ENCODE measurements at regions not wholly inside any gene's neighbourhood (a gene's known extent, or its start where the extent isn't known, plus 50 kb on each side); places are given as distances from the start of the nearest gene placed in this dataset.

DNA sequence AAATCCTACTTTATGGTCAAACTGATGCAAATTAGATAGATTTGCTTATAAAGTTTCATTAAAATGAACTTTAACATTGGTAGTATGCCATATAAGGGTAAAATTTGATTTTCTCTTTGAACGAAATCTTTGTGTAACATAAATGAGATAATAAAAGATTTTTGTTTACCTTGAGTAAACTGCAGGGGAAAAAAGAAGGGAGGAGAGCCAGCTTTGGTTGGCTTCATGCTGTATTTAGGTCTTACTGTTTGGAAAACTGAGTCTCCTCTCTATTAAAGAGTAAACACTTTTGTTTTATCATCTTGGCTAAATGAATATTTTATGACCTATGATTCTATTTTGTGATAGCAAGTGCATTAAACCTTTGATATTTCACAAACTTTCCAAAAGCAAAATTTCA lies 267.6 kb downstream of the IPO8 start:
- DNase-seq: no peak

- DNase-seq: no peak
Measured at GRCh38 chr12:30427555-30427954, 268.1 kb downstream of the IPO8 start.

GRCh38 chr12:30425445-30425844 lies 270.2 kb downstream of the IPO8 start:
- no peak for DNase-seq

- no peak for DNase-seq
Measured at GRCh38 chr12:30423330-30423729, 272.3 kb downstream of the IPO8 start.

- no peak for DNase-seq
Measured at GRCh38 chr12:30422844-30423243, 272.8 kb downstream of the IPO8 start.

DNA sequence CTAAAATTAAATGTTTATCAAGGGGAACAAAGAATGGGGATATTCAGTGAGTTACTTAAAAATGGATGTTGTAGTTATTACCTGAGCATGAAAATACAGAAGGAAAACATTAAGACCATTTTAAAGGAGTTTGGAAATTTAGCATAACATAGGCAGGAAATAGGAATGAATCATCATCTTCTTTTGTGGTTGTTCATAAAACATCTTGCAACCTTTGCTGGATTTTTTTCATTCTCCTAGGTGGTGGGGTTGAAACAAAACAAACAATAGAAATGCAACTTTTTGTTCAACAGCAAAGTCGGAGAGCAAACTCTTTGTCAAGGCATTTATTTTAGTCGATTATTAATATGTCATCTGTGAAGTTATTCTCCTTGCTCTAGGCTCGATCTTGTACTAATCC lies 275.1 kb downstream of the IPO8 start:
- no peak for DNase-seq

- no peak for DNase-seq
Measured at GRCh38 chr12:30417697-30418231, 277.9 kb downstream of the IPO8 start.

DNA sequence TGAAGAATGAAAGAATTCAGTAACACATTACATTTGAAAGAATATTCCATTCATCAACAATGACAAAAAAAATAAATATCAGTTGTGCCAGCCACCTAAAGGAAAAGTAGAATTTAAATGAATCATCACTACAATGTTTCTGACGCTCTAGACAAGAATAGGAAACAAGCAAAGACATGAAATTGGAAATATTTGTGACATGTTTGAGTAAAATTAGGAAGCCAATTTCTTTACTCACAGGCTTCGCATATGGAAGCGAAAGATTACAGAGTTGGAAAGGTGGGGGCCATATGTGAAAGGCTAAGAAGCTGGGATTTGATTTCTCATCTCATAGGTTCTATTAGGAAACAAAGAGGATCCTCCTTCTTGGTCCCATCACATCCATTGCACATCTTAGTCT lies 279.0 kb downstream of the IPO8 start:
- no peak for DNase-seq

DNA sequence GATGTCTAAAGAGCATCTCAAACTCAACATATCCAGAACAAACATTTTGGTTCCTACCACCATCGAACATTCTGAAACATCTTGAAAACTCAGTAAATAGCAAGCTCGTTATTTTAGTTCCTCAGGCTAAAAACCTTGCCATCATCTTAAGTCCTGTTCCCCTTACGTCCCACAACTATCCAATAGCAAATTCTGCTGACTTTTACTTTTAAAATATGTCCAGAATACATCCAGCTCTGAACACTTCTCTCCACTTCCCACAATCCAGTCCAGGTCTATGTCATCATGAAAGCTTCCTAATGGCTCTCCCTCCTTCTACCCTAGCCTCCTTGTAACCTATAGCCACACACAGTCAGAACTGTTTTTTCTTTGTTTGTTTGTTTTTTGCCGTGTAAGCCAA lies 279.9 kb downstream of the IPO8 start:
- DNase-seq: no peak

DNA sequence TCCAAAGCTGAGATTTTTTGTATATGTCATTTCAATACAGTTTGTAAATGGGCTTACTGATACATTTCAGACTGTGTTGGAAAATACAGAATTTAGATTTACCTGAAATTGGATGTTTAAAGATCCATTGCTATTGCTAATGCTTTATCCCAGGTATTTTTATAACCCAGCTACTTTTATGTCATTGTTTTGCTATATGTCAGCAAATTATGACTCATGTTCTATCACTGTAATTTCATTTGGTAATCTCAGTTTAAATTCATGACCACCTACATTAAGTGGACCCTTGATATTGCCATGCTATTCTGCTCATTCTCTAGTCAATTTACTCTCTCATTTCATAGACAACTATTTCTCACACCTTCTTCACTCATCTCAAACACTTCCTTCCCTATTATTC lies 281.2 kb downstream of the IPO8 start:
- no peak for DNase-seq

DNA sequence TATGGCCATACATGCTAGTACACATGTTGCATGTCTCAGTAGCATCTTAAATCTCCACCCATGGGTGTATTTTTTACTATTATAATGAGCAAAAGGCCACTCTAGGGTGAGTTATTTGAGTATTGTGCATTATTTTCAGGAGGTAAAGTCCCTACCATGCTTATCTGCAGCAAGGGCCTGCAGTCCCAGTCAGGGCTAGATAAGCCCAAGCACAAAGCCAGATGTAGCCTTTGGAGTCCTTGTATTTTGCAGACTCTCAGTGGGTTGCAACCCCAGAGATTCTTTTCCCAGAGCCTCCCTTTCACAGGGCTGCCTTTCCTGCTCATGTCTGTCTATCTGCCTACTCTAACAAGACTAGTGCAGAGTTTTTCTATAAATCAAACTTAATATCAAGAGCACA lies 295.3 kb downstream of the IPO8 start:
- DNase-seq: no peak

DNA sequence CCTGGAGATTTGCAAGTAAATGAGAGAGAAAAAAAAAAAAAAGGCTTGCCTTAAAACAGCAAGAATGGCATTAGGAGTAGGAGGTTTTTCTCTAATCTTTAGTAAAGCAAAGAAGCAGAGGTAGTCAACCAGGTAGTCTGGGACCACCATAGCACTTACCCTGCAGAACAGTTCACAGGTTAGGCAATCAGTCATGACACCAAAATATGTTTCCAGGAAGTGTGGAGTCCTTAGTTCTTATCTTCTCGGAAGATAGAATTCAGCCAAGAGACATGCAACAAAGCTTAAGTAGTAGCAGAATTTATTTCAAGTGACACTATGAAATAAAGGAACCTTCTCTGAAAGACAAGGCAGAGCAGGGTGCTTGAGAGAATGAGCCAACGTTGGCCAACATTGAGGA lies 295.8 kb downstream of the IPO8 start:
- DNase-seq: no peak

GRCh38 chr12:30396576-30396975 lies 299.1 kb downstream of the IPO8 start:
- DNase-seq: no peak

- DNase-seq: no peak
Measured at GRCh38 chr12:30395190-30395589, 300.5 kb downstream of the IPO8 start.

GRCh38 chr12:30391766-30392366 lies 303.8 kb downstream of the IPO8 start:
- no peak for DNase-seq

DNA sequence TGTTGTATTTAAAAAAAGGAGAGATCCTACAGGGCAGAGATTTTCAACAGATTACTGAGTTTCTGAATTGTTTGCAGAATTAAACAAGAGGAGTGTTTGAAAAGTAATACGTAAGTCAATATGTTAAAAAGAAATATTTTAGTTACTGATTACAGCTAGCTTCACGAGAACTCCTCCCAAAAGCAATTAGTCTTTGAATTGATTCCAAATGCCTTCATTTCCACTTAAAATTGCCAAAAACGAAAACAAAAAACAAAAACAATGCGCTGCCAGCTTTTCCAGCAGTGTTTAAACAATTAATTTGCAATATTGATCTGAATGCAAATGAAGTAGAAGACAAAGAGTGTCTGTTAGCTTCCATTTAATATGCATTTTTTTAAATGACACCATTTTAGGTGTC lies 310.0 kb downstream of the IPO8 start:
- DNase-seq: no peak

DNA sequence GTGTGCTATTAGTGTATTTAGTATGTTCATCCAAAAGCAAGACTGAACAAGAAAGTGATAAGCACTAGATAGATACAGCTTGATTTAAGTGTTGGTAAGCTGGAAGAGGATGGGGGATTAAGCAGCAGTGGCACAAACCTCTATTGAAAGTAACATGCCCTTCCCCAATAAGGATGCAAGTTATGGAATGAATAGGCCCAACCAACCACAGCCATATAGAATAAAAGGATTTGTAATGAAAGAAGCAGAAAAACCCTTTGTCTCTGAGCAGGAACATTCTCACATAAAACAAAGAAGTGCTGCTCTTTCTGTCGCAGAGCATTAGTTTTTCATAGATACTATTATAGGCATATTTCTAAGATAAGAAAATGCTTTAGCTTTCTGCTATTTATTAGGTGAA lies 310.7 kb downstream of the IPO8 start:
- DNase-seq: no peak

DNA sequence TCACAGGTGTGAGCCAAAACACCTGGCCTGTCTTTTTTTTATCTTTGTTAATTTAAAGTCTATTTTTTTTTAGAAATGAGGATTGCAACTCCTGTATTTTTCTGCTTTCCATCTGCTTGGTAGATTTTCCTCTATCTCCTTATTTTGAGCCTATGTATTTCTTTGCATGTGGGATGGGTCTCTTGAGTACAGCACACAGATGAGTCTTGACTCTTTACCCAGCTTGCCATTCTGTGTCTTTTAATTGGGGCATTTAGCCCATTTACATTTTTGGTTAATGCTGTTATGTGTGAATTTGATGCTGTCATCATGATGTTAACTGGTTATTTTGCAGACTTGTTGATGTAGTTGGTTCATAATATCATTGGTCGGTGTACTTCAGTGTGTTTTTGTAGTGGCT lies 317.4 kb downstream of the IPO8 start:
- no peak for DNase-seq

- DNase-seq: no peak
Measured at GRCh38 chr12:30364822-30365221, 330.8 kb downstream of the IPO8 start.

DNA sequence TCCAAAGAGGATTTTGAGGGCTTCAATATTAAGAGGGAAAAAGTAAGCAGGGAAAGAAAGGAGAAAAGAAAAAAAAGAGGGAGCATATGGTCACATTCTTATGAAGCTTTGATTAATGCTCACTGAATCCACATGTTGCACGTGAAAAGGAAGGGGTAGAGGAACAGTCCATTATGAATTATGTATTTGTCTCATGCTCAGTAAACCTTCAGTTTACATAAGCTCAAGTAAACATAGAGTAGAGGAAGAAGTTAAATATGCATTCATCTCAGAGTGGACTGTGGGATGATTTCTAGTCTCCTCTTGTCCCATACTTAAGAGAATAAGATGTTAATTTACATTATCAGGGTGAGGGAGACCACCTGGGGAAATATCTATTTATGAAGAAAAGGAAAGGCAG lies 334.5 kb downstream of the IPO8 start:
- DNase-seq: no peak

DNA sequence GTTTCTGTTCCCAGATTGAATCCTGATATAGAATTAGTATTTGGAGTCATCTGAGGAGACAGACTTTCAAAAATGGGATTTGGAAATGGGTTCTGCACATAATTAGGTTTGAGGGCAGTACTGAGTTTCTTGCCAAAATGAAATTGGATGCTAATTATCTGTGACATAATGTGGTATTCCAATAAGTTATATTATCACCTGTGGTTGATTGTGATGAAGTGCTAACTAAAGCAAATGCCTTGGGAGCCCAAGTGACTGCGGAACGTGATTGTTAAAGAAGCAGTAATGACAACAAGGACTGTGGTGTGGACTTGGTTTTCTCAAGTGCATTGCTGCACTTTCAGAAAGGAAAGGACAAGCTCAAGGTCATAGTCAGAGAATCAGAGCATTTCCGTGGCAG lies 337.0 kb downstream of the IPO8 start:
- DNase-seq: no peak

DNA sequence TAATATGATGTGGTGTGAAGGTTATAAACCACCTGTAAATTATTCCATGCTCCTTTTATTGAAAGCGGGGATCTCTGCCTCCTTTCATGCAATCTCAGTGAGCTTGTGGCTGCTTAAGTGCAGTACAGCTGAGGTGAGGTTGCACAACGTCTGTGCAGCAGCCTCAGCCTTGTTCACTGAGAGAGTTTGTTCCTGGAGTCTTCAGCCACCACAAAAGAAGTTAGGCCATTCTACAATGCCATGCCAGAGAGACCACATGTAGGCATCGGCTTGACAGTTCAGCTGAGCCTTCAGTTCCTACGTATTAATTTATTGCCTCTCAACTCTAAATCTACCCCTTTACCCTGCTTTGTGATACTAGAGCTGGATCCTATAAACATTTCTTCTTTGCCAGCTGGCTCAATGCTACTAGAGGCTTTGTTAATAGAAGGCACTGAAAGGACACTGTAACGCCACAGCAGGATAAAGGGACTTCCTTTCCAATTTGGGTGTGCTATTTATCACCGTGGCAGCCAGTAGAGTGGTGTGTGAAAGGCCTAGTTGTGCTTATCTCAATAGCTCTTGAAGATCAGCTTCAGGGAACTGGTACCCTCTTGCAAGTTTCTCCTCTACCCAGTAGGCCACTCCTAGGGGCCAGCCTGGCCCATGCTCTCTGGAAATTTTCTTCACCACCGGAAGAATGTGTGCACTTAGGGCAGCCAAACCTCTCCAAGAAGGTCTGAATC lies 337.7 kb downstream of the IPO8 start:
- no peak for DNase-seq

GRCh38 chr12:30345744-30346471 lies 349.8 kb downstream of the IPO8 start:
- no peak for DNase-seq

GRCh38 chr12:30330565-30330964 lies 365.1 kb downstream of the IPO8 start:
- no peak for DNase-seq
